ENCODE measurements at regions not wholly inside any gene's neighbourhood (a gene's known extent, or its start where the extent isn't known, plus 50 kb on each side); places are given as distances from the start of the nearest gene placed in this dataset.
A peak's percentile ranks its signal among the peaks of the same experiment; 100 is the strongest.
"Not testable (repeated sequence)": the region's sequence is repeated elsewhere in the genome, so short reads cannot be mapped to it uniquely, and the experiment has no call there.

- no peak for DNase-seq (ENCODE audit: low spot score)
These were observed 488.3 kb downstream of the COL12A1 start for GRCh38 chr6:74717591-74717990.

- DNase-seq (ENCODE audit: low spot score) = no peak
These were observed 490.3 kb downstream of the COL12A1 start for GRCh38 chr6:74715355-74716085.

GRCh38 chr6:74713941-74714340 lies 491.9 kb downstream of the COL12A1 start:
- DNase-seq (ENCODE audit: low spot score) = no peak

- no peak for DNase-seq (ENCODE audit: low spot score)
These were observed 500.4 kb downstream of the COL12A1 start for GRCh38 chr6:74705451-74705850.

- not testable (repeated sequence) for DNase-seq (ENCODE audit: low spot score)
These were observed 501.3 kb downstream of the COL12A1 start for GRCh38 chr6:74704540-74704939.

- DNase-seq (ENCODE audit: low spot score) = no peak
These were observed 515.5 kb downstream of the COL12A1 start for GRCh38 chr6:74690365-74690764.

GRCh38 chr6:74689601-74690000 lies 516.3 kb downstream of the COL12A1 start:
- DNase-seq (ENCODE audit: low spot score) = no peak

GRCh38 chr6:74677463-74677862 lies 528.4 kb downstream of the COL12A1 start:
- DNase-seq (ENCODE audit: low spot score) = no peak

- no peak for DNase-seq (ENCODE audit: low spot score)
These were observed 528.9 kb downstream of the COL12A1 start for GRCh38 chr6:74676906-74677305.

- no peak for DNase-seq (ENCODE audit: low spot score)
These were observed 531.5 kb downstream of the COL12A1 start for GRCh38 chr6:74674377-74674776.

- DNase-seq (ENCODE audit: low spot score) = no peak
These were observed 534.3 kb downstream of the COL12A1 start for GRCh38 chr6:74671558-74672025.

- no peak for DNase-seq (ENCODE audit: low spot score)
These were observed 547.5 kb downstream of the COL12A1 start for GRCh38 chr6:74658391-74658790.

GRCh38 chr6:74657931-74658330 lies 547.9 kb downstream of the COL12A1 start:
- DNase-seq (ENCODE audit: low spot score) = no peak

- DNase-seq (ENCODE audit: low spot score) = no peak
These were observed 548.8 kb downstream of the COL12A1 start for GRCh38 chr6:74657011-74657410.

- no peak for DNase-seq (ENCODE audit: low spot score)
These were observed 549.4 kb downstream of the COL12A1 start for GRCh38 chr6:74656453-74656852.

GRCh38 chr6:74654296-74654695 lies 551.6 kb downstream of the COL12A1 start:
- DNase-seq (ENCODE audit: low spot score) = no peak

GRCh38 chr6:74651948-74652842 lies 553.7 kb downstream of the COL12A1 start:
- no peak for DNase-seq (ENCODE audit: low spot score)

GRCh38 chr6:74650668-74651067 lies 555.2 kb downstream of the COL12A1 start:
- DNase-seq (ENCODE audit: low spot score) = no peak

- DNase-seq (ENCODE audit: low spot score) = no peak
These were observed 559.4 kb downstream of the COL12A1 start for GRCh38 chr6:74646461-74646860.

GRCh38 chr6:74645108-74645849 lies 560.6 kb downstream of the COL12A1 start:
- DNase-seq (ENCODE audit: low spot score) = no peak

GRCh38 chr6:74642101-74642500 lies 563.8 kb downstream of the COL12A1 start:
- no peak for DNase-seq (ENCODE audit: low spot score)

GRCh38 chr6:74638412-74638811 lies 567.4 kb downstream of the COL12A1 start:
- DNase-seq (ENCODE audit: low spot score) = peak; percentile 43

All from SK-N-DZ (cell line).